ENCODE measurements at regions not wholly inside any gene's neighbourhood (a gene's known extent, or its start where the extent isn't known, plus 50 kb on each side); places are given as distances from the start of the nearest gene placed in this dataset.
"Not testable (repeated sequence)": the region's sequence is repeated elsewhere in the genome, so short reads cannot be mapped to it uniquely, and the experiment has no call there.

GRCh38 chr11:67744231-67744630, 69.8 kb upstream of the ALDH3B2 start:
- not testable (repeated sequence) for H3K27me3 ChIP-seq (ENCODE audit: control insufficient read depth in 1 of 2, insufficient read depth in 2 of 2, low read length in 2 of 2); H3K4me3 ChIP-seq (ENCODE audit: low read depth in 1 of 2, low read length in 2 of 2); H3K9me3 ChIP-seq (ENCODE audit: control insufficient read depth in 1 of 2, low read length in 2 of 2); H3K36me3 ChIP-seq (ENCODE audit: control insufficient read depth in 1 of 2, insufficient read depth in 2 of 2, low read length in 2 of 2); H3K9ac ChIP-seq (ENCODE audit: low read depth in 1 of 2, low read length in 2 of 2); H3K4me1 ChIP-seq (ENCODE audit: control insufficient read depth in 1 of 2, insufficient read depth in 2 of 2, low read length in 2 of 2); H3K27ac ChIP-seq (ENCODE audit: low read depth, low read length)

GRCh38 chr11:67738231-67738630, 63.8 kb upstream of the ALDH3B2 start:
- H3K4me1 ChIP-seq (ENCODE audit: control insufficient read depth in 1 of 2, insufficient read depth in 2 of 2, low read length in 2 of 2); H3K27ac ChIP-seq (ENCODE audit: low read depth, low read length); H3K4me3 ChIP-seq (ENCODE audit: low read depth in 1 of 2, low read length in 2 of 2); H3K9me3 ChIP-seq (ENCODE audit: control insufficient read depth in 1 of 2, low read length in 2 of 2); H3K9ac ChIP-seq (ENCODE audit: low read depth in 1 of 2, low read length in 2 of 2); H3K36me3 ChIP-seq (ENCODE audit: control insufficient read depth in 1 of 2, insufficient read depth in 2 of 2, low read length in 2 of 2); H3K27me3 ChIP-seq (ENCODE audit: control insufficient read depth in 1 of 2, insufficient read depth in 2 of 2, low read length in 2 of 2): not testable (repeated sequence)

- not testable (repeated sequence) for H3K9me3 ChIP-seq (ENCODE audit: control insufficient read depth in 1 of 2, low read length in 2 of 2); H3K27me3 ChIP-seq (ENCODE audit: control insufficient read depth in 1 of 2, insufficient read depth in 2 of 2, low read length in 2 of 2); H3K9ac ChIP-seq (ENCODE audit: low read depth in 1 of 2, low read length in 2 of 2); H3K36me3 ChIP-seq (ENCODE audit: control insufficient read depth in 1 of 2, insufficient read depth in 2 of 2, low read length in 2 of 2); H3K27ac ChIP-seq (ENCODE audit: low read depth, low read length); H3K4me1 ChIP-seq (ENCODE audit: control insufficient read depth in 1 of 2, insufficient read depth in 2 of 2, low read length in 2 of 2); H3K4me3 ChIP-seq (ENCODE audit: low read depth in 1 of 2, low read length in 2 of 2)
These were observed 63.2 kb upstream of the ALDH3B2 start for GRCh38 chr11:67737562-67738080.

- H3K27ac ChIP-seq (ENCODE audit: low read depth, low read length), result no peak overlapping the region
- H3K27me3 ChIP-seq (ENCODE audit: control insufficient read depth in 1 of 2, insufficient read depth in 2 of 2, low read length in 2 of 2), result no peaks in the 10 kb centered on the region
- H3K9me3 ChIP-seq (ENCODE audit: control insufficient read depth in 1 of 2, low read length in 2 of 2), result no peaks in the 10 kb centered on the region
- no peaks in the 10 kb centered on the region for H3K36me3 ChIP-seq (ENCODE audit: control insufficient read depth in 1 of 2, insufficient read depth in 2 of 2, low read length in 2 of 2)
- no peak overlapping the region for H3K9ac ChIP-seq (ENCODE audit: low read depth in 1 of 2, low read length in 2 of 2)
- no peak overlapping the region for H3K4me3 ChIP-seq (ENCODE audit: low read depth in 1 of 2, low read length in 2 of 2)
- H3K4me1 ChIP-seq (ENCODE audit: control insufficient read depth in 1 of 2, insufficient read depth in 2 of 2, low read length in 2 of 2), result no peaks in the 10 kb centered on the region
These were observed 57.8 kb upstream of the ALDH3B2 start for GRCh38 chr11:67732045-67732787.

GRCh38 chr11:67731583-67731982, 57.2 kb upstream of the ALDH3B2 start:
- H3K9me3 ChIP-seq (ENCODE audit: control insufficient read depth in 1 of 2, low read length in 2 of 2), result no peaks in the 10 kb centered on the region
- no peak overlapping the region for H3K27ac ChIP-seq (ENCODE audit: low read depth, low read length)
- H3K4me3 ChIP-seq (ENCODE audit: low read depth in 1 of 2, low read length in 2 of 2), result no peak overlapping the region
- H3K4me1 ChIP-seq (ENCODE audit: control insufficient read depth in 1 of 2, insufficient read depth in 2 of 2, low read length in 2 of 2), result no peaks in the 10 kb centered on the region
- H3K9ac ChIP-seq (ENCODE audit: low read depth in 1 of 2, low read length in 2 of 2), result no peak overlapping the region
- no peaks in the 10 kb centered on the region for H3K36me3 ChIP-seq (ENCODE audit: control insufficient read depth in 1 of 2, insufficient read depth in 2 of 2, low read length in 2 of 2)
- no peaks in the 10 kb centered on the region for H3K27me3 ChIP-seq (ENCODE audit: control insufficient read depth in 1 of 2, insufficient read depth in 2 of 2, low read length in 2 of 2)

- not testable (repeated sequence) for H3K27ac ChIP-seq (ENCODE audit: low read depth, low read length); H3K9ac ChIP-seq (ENCODE audit: low read depth in 1 of 2, low read length in 2 of 2); H3K4me1 ChIP-seq (ENCODE audit: control insufficient read depth in 1 of 2, insufficient read depth in 2 of 2, low read length in 2 of 2); H3K4me3 ChIP-seq (ENCODE audit: low read depth in 1 of 2, low read length in 2 of 2); H3K36me3 ChIP-seq (ENCODE audit: control insufficient read depth in 1 of 2, insufficient read depth in 2 of 2, low read length in 2 of 2); H3K9me3 ChIP-seq (ENCODE audit: control insufficient read depth in 1 of 2, low read length in 2 of 2); H3K27me3 ChIP-seq (ENCODE audit: control insufficient read depth in 1 of 2, insufficient read depth in 2 of 2, low read length in 2 of 2)
These were observed 53.7 kb upstream of the ALDH3B2 start for GRCh38 chr11:67728163-67728571.

GRCh38 chr11:67727066-67728040, 52.9 kb upstream of the ALDH3B2 start:
- H3K27me3 ChIP-seq (ENCODE audit: control insufficient read depth in 1 of 2, insufficient read depth in 2 of 2, low read length in 2 of 2); H3K9me3 ChIP-seq (ENCODE audit: control insufficient read depth in 1 of 2, low read length in 2 of 2); H3K4me1 ChIP-seq (ENCODE audit: control insufficient read depth in 1 of 2, insufficient read depth in 2 of 2, low read length in 2 of 2); H3K36me3 ChIP-seq (ENCODE audit: control insufficient read depth in 1 of 2, insufficient read depth in 2 of 2, low read length in 2 of 2); H3K9ac ChIP-seq (ENCODE audit: low read depth in 1 of 2, low read length in 2 of 2); H3K4me3 ChIP-seq (ENCODE audit: low read depth in 1 of 2, low read length in 2 of 2); H3K27ac ChIP-seq (ENCODE audit: low read depth, low read length): not testable (repeated sequence)

All from duodenal mucosa (tissue), 2 donors.